ENCODE measurements at regions not wholly inside any gene's neighbourhood (a gene's known extent, or its start where the extent isn't known, plus 50 kb on each side); places are given as distances from the start of the nearest gene placed in this dataset.

DNA sequence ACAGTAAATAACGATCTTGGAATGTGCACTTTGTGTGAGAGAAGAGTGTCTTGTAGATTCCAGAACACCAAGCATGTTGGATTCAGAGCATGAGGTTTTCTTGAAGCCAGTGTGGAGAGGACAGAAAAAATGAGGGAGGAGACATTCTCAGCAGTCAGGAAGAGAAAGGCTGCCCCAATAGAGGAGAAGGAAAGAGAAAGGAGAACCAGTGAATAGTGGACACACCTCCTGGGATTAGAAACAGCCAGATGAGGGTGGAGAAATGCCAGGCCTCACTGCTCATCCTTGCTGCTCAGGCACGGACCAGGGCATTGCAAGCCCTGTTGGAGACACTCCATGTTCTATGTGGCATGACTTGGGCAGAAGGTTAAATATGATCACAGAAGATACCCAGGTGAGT, 69.0 kb upstream of the KAZN start (continued):
- TF ChIP-seq, protein P1, sequence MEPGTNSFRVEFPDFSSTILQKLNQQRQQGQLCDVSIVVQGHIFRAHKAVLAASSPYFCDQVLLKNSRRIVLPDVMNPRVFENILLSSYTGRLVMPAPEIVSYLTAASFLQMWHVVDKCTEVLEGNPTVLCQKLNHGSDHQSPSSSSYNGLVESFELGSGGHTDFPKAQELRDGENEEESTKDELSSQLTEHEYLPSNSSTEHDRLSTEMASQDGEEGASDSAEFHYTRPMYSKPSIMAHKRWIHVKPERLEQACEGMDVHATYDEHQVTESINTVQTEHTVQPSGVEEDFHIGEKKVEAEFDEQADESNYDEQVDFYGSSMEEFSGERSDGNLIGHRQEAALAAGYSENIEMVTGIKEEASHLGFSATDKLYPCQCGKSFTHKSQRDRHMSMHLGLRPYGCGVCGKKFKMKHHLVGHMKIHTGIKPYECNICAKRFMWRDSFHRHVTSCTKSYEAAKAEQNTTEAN (CRISPR knock-in tag; IDR thresholded peaks at IDR 0.05): no peak
- TF ChIP-seq JUN (CRISPR knock-in tag; IDR thresholded peaks at IDR 0.05) (no peak), JAZF1 (CRISPR knock-in tag; IDR thresholded peaks at IDR 0.05) (no peak), NR1H2 (CRISPR knock-in tag; IDR thresholded peaks at IDR 0.05) (no peak), CREM (CRISPR knock-in tag; IDR thresholded peaks at IDR 0.05) (no peak)
- TF ChIP-seq, protein P2, sequence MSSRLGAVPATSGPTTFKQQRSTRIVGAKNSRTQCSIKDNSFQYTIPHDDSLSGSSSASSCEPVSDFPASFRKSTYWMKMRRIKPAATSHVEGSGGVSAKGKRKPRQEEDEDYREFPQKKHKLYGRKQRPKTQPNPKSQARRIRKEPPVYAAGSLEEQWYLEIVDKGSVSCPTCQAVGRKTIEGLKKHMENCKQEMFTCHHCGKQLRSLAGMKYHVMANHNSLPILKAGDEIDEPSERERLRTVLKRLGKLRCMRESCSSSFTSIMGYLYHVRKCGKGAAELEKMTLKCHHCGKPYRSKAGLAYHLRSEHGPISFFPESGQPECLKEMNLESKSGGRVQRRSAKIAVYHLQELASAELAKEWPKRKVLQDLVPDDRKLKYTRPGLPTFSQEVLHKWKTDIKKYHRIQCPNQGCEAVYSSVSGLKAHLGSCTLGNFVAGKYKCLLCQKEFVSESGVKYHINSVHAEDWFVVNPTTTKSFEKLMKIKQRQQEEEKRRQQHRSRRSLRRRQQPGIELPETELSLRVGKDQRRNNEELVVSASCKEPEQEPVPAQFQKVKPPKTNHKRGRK (CRISPR knock-in tag; IDR thresholded peaks at IDR 0.05; ENCODE audit: borderline replicate concordance): no peak

DNA sequence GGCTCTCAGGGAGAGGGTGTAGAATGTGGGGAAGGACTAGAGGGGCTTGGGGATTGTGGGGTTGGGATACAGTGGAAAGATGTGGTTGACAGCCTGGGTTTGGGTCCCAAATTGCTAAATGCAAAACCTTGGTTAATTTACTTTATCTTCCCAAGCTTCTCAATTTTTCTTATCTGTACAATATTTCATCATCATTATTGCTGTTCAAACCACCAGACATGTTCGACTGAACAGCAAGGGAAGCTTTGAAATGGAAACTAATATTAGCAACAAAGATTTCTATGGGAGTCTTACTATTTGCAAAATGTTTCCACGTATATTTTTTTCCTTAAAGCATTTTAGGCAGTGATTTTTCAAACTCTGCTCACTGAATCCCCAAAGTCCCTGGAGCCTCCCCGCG, 67.0 kb upstream of the KAZN start:
- ChIA-PET POLR2A (interaction anchor here (0.8 kb wide), 1 partner anchor 86 kb away, joined by 3 read pairs; no protein-coding TSS in a partner anchor), CTCF (no interaction called here)
- TF ChIP-seq ZNF671 (CRISPR knock-in tag; IDR thresholded peaks at IDR 0.05) (no peak), GRHL2 (CRISPR knock-in tag; IDR thresholded peaks at IDR 0.05; ENCODE audit: insufficient replicate concordance, severe bottlenecking) (no peak), TEAD1 (CRISPR knock-in tag; IDR thresholded peaks at IDR 0.05) (no peak), RELA (CRISPR knock-in tag; IDR thresholded peaks at IDR 0.05; ENCODE audit: borderline replicate concordance) (no peak), NFE2L1 (CRISPR knock-in tag; IDR thresholded peaks at IDR 0.05) (no peak), SMAD3 (CRISPR knock-in tag; IDR thresholded peaks at IDR 0.05; ENCODE audit: borderline replicate concordance) (no peak), ZNF396 (CRISPR knock-in tag; IDR thresholded peaks at IDR 0.05; ENCODE audit: borderline replicate concordance) (no peak)
- TF ChIP-seq, protein P3, sequence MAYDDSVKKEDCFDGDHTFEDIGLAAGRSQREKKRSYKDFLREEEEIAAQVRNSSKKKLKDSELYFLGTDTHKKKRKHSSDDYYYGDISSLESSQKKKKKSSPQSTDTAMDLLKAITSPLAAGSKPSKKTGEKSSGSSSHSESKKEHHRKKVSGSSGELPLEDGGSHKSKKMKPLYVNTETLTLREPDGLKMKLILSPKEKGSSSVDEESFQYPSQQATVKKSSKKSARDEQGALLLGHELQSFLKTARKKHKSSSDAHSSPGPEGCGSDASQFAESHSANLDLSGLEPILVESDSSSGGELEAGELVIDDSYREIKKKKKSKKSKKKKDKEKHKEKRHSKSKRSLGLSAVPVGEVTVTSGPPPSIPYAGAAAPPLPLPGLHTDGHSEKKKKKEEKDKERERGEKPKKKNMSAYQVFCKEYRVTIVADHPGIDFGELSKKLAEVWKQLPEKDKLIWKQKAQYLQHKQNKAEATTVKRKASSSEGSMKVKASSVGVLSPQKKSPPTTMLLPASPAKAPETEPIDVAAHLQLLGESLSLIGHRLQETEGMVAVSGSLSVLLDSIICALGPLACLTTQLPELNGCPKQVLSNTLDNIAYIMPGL (CRISPR knock-in tag; IDR thresholded peaks at IDR 0.05): no peak
- TF ChIP-seq, protein P4, sequence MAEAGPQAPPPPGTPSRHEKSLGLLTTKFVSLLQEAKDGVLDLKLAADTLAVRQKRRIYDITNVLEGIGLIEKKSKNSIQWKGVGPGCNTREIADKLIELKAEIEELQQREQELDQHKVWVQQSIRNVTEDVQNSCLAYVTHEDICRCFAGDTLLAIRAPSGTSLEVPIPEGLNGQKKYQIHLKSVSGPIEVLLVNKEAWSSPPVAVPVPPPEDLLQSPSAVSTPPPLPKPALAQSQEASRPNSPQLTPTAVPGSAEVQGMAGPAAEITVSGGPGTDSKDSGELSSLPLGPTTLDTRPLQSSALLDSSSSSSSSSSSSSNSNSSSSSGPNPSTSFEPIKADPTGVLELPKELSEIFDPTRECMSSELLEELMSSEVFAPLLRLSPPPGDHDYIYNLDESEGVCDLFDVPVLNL (CRISPR knock-in tag; IDR thresholded peaks at IDR 0.05; ENCODE audit: borderline replicate concordance, low read depth): no peak
- TF ChIP-seq, protein P5, sequence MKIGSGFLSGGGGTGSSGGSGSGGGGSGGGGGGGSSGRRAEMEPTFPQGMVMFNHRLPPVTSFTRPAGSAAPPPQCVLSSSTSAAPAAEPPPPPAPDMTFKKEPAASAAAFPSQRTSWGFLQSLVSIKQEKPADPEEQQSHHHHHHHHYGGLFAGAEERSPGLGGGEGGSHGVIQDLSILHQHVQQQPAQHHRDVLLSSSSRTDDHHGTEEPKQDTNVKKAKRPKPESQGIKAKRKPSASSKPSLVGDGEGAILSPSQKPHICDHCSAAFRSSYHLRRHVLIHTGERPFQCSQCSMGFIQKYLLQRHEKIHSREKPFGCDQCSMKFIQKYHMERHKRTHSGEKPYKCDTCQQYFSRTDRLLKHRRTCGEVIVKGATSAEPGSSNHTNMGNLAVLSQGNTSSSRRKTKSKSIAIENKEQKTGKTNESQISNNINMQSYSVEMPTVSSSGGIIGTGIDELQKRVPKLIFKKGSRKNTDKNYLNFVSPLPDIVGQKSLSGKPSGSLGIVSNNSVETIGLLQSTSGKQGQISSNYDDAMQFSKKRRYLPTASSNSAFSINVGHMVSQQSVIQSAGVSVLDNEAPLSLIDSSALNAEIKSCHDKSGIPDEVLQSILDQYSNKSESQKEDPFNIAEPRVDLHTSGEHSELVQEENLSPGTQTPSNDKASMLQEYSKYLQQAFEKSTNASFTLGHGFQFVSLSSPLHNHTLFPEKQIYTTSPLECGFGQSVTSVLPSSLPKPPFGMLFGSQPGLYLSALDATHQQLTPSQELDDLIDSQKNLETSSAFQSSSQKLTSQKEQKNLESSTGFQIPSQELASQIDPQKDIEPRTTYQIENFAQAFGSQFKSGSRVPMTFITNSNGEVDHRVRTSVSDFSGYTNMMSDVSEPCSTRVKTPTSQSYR (CRISPR knock-in tag; IDR thresholded peaks at IDR 0.05): no peak
- TF ChIP-seq, protein P6, sequence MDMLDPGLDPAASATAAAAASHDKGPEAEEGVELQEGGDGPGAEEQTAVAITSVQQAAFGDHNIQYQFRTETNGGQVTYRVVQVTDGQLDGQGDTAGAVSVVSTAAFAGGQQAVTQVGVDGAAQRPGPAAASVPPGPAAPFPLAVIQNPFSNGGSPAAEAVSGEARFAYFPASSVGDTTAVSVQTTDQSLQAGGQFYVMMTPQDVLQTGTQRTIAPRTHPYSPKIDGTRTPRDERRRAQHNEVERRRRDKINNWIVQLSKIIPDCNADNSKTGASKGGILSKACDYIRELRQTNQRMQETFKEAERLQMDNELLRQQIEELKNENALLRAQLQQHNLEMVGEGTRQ (CRISPR knock-in tag; IDR thresholded peaks at IDR 0.05): no peak
- H3K27me3 Mint-ChIP-seq (ENCODE audit: low read depth): peaks cover 24% of the 10 kb centered on the region
- H3K36me3 Mint-ChIP-seq: no peaks in the 10 kb centered on the region
- no peaks in the 10 kb centered on the region; the same call in 1 of the 2 replicates for H3K4me1 Mint-ChIP-seq
- no peaks in the 10 kb centered on the region for H3K9me3 Mint-ChIP-seq
- no peak overlapping the region for H3K27ac Mint-ChIP-seq
- no peak overlapping the region for H3K4me3 Mint-ChIP-seq
- DNase-seq (ENCODE audit: low spot score): no peak
- ATAC-seq: no peak
